ENCODE measurements at regions not wholly inside any gene's neighbourhood (a gene's known extent, or its start where the extent isn't known, plus 50 kb on each side); places are given as distances from the start of the nearest gene placed in this dataset.

GRCh38 chr4:110988722-110989121 is 365.8 kb upstream of the PITX2 start:
- no TSS peak for BruUV-seq (replicated peaks)
- POLR2A ChIA-PET, result no interaction called here

GRCh38 chr4:110989125-110989524 is 366.2 kb upstream of the PITX2 start:
- ChIA-PET CTCF (no interaction called here), POLR2A (no interaction called here)
- no peaks in the 10 kb centered on the region for H3K36me3 ChIP-seq (ENCODE audit: control insufficient read depth, insufficient read depth, low read length)
- H3K4me1 ChIP-seq (ENCODE audit: control insufficient read depth, insufficient read depth, low read length), result no peaks in the 10 kb centered on the region
- no TSS peak for BruUV-seq (replicated peaks)
- no peaks in the 10 kb centered on the region for H3K9me3 ChIP-seq (ENCODE audit: control insufficient read depth, insufficient read depth, low read depth, low read length)
- intact Hi-C loops (cut with micrococcal nuclease; ENCODE audit: unreplicated experiment) (no loop called here), in situ Hi-C loops (cut with HindIII; ENCODE audit: low pct_unique_long_range_greater_than_20kb, low sequenced_read_pairs) (no loop called here)
- DNase-seq (ENCODE audit: low read depth, low spot score) (no peak), ATAC-seq (no peak)
- no peaks in the 10 kb centered on the region for H3K27me3 ChIP-seq (ENCODE audit: control insufficient read depth, insufficient read depth, low read length)
- TF ChIP-seq REST (IDR thresholded peaks at IDR 0.05; ENCODE audit: insufficient read depth in 1 of 2, low read depth in 2 of 2, low read length in 1 of 2), result no peak
- no peak for TF ChIP-seq SIN3A (IDR thresholded peaks at IDR 0.05; ENCODE audit: borderline replicate concordance, insufficient read depth, low read depth, low read length)
- TF ChIP-seq CTCF (IDR thresholded peaks at IDR 0.05), result no peak
- TF ChIP-seq POLR2AphosphoS5 (IDR thresholded peaks at IDR 0.05; ENCODE audit: low read depth, low read length), result no peak
- no peak for TF ChIP-seq TCF7L2 (IDR thresholded peaks at IDR 0.05; ENCODE audit: low read depth, low read length)
- H3K27ac ChIP-seq (ENCODE audit: low read length), result no peak overlapping the region
- no peak overlapping the region for H3K4me3 ChIP-seq (ENCODE audit: low read depth in 2 of 2, low read length in 2 of 2)

More at GRCh38 chr4:110988722-110989121, 365.8 kb upstream of the PITX2 start:
- Histone ChIP-seq H3K27me3 (ENCODE audit: control insufficient read depth, insufficient read depth, low read length) (no peaks in the 10 kb centered on the region), H3K36me3 (ENCODE audit: control insufficient read depth, insufficient read depth, low read length) (no peaks in the 10 kb centered on the region), H3K4me1 (ENCODE audit: control insufficient read depth, insufficient read depth, low read length) (no peaks in the 10 kb centered on the region), H3K4me3 (ENCODE audit: low read depth in 2 of 2, low read length in 2 of 2) (no peak overlapping the region), H3K27ac (ENCODE audit: low read length) (no peak overlapping the region), H3K9me3 (ENCODE audit: control insufficient read depth, insufficient read depth, low read depth, low read length) (no peaks in the 10 kb centered on the region)
- intact Hi-C loops (cut with micrococcal nuclease; ENCODE audit: unreplicated experiment) (no loop called here), in situ Hi-C loops (cut with HindIII; ENCODE audit: low pct_unique_long_range_greater_than_20kb, low sequenced_read_pairs) (no loop called here)
- no peak for DNase-seq (ENCODE audit: low read depth, low spot score)
- no peak for ATAC-seq
- no peak for TF ChIP-seq REST (IDR thresholded peaks at IDR 0.05; ENCODE audit: insufficient read depth in 1 of 2, low read depth in 2 of 2, low read length in 1 of 2)
- CTCF ChIA-PET, result no interaction called here
